Upper lobe of right lung (tissue), 1 donor: ENCODE measurements at regions not wholly inside any gene's neighbourhood (a gene's known extent, or its start where the extent isn't known, plus 50 kb on each side); places are given as distances from the start of the nearest gene placed in this dataset.
A peak's percentile ranks its signal among the peaks of the same experiment; 100 is the strongest.

Experiments
- ATAC-seq: fragments of 200-7000 bp; cut with Tn5 transposase; one replicate; pipeline ENCODE4 v1.9.1; 2020; ENCODE audit warnings: mild to moderate bottlenecking, moderate library complexity
- DNase-seq: peaks from one replicate; pipeline ENCODE4 v3.0.0-alpha.2; 2020
- H3K27ac ChIP-seq: fragments of 200-600 bp; one replicate; pipeline ENCODE4 v1.8.0; 2022
- H3K27me3 ChIP-seq: fragments of 200-600 bp; one replicate; pipeline ENCODE4 v1.8.0; 2022; ENCODE audit warnings: mild to moderate bottlenecking
- H3K36me3 ChIP-seq: fragments of 200-600 bp; one replicate; pipeline ENCODE4 v1.8.0; 2022
- H3K4me1 ChIP-seq: fragments of 200-600 bp; one replicate; pipeline ENCODE4 v1.8.0; 2022
- H3K4me3 ChIP-seq: fragments of 200-600 bp; one replicate; pipeline ENCODE4 v1.8.0; 2022; ENCODE audit warnings: mild to moderate bottlenecking
- H3K9me3 ChIP-seq: fragments of 200-600 bp; one replicate; pipeline ENCODE4 v1.8.0; 2022
- CTCF ChIP-seq: fragments of 200-600 bp; IDR thresholded peaks from one replicate; pipeline ENCODE4 v1.8.0; 2022; ENCODE audit warnings: antibody characterized with exemption
- intact Hi-C: fragments of 100-400 bp; cut with DNase I; formaldehyde crosslinking; loops from one replicate; pipeline ENCODE4 v1.11.0; 2022
- donor health status: DM: no; HTN: yes; CAD: no; lungs with severe emphysema.

GRCh38 chr17:6330936-6331335 lies 104.0 kb downstream of the AIPL1 start:
- no peaks in the 10 kb centered on the region for H3K36me3 ChIP-seq
- H3K9me3 ChIP-seq, result no peaks in the 10 kb centered on the region
- H3K27me3 ChIP-seq, result no peaks in the 10 kb centered on the region
- ATAC-seq (no peak), DNase-seq (no peak)
- intact Hi-C loops, result no loop called here
- TF ChIP-seq CTCF, result no peak
- no peak overlapping the region for H3K27ac ChIP-seq
- no peaks in the 10 kb centered on the region for H3K4me1 ChIP-seq
- H3K4me3 ChIP-seq, result no peak overlapping the region

- H3K36me3 ChIP-seq, result no peaks in the 10 kb centered on the region
- intact Hi-C loops, result no loop called here
These were observed 106.6 kb downstream of the AIPL1 start for GRCh38 chr17:6328279-6328678.

GRCh38 chr17:6327007-6327406 lies 107.9 kb downstream of the AIPL1 start:
- H3K27ac ChIP-seq, result peak overlapping the region; percentile 68
- no peak overlapping the region for H3K4me3 ChIP-seq
- H3K27me3 ChIP-seq, result no peaks in the 10 kb centered on the region
- H3K9me3 ChIP-seq, result no peaks in the 10 kb centered on the region
- DNase-seq (no peak), ATAC-seq (peak; percentile 55)
- peak; percentile 27 for TF ChIP-seq CTCF
- no peaks in the 10 kb centered on the region for H3K4me1 ChIP-seq
- intact Hi-C loops, result no loop called here
- H3K36me3 ChIP-seq, result no peaks in the 10 kb centered on the region

More at GRCh38 chr17:6328279-6328678, 106.6 kb downstream of the AIPL1 start:
- Histone ChIP-seq H3K27ac (no peak overlapping the region), H3K27me3 (no peaks in the 10 kb centered on the region), H3K9me3 (no peaks in the 10 kb centered on the region), H3K4me1 (no peaks in the 10 kb centered on the region), H3K4me3 (no peak overlapping the region)
- TF ChIP-seq CTCF, result no peak
- DNase-seq (no peak), ATAC-seq (no peak)

- Histone ChIP-seq H3K4me3 (no peak overlapping the region), H3K27me3 (no peaks in the 10 kb centered on the region), H3K4me1 (no peaks in the 10 kb centered on the region), H3K36me3 (no peaks in the 10 kb centered on the region), H3K9me3 (no peaks in the 10 kb centered on the region), H3K27ac (peak overlapping the region; percentile 36)
- no peak for TF ChIP-seq CTCF
- ATAC-seq (peak; percentile 8), DNase-seq (no peak)
- intact Hi-C loops, result no loop called here
These were observed 108.4 kb downstream of the AIPL1 start for GRCh38 chr17:6326483-6326882.

- ATAC-seq (no peak), DNase-seq (no peak)
- intact Hi-C loops, result no loop called here
- peak overlapping the region; percentile 36 for H3K27ac ChIP-seq
- H3K4me1 ChIP-seq, result no peaks in the 10 kb centered on the region
- H3K9me3 ChIP-seq, result no peaks in the 10 kb centered on the region
- no peaks in the 10 kb centered on the region for H3K27me3 ChIP-seq
- TF ChIP-seq CTCF, result no peak
- H3K4me3 ChIP-seq, result no peak overlapping the region
- H3K36me3 ChIP-seq, result no peaks in the 10 kb centered on the region
These were observed 109.2 kb downstream of the AIPL1 start for GRCh38 chr17:6325741-6326140.

GRCh38 chr17:6325051-6325450 lies 109.9 kb downstream of the AIPL1 start:
- no peaks in the 10 kb centered on the region for H3K4me1 ChIP-seq
- no peaks in the 10 kb centered on the region for H3K36me3 ChIP-seq
- H3K4me3 ChIP-seq, result no peak overlapping the region
- no peak for DNase-seq
- no peak for ATAC-seq
- no peak overlapping the region for H3K27ac ChIP-seq
- intact Hi-C loops, result no loop called here
- no peak for TF ChIP-seq CTCF
- H3K9me3 ChIP-seq, result no peaks in the 10 kb centered on the region
- no peaks in the 10 kb centered on the region for H3K27me3 ChIP-seq
